SU-DHL-6 (cell line): ENCODE measurements at regions not wholly inside any gene's neighbourhood (a gene's known extent, or its start where the extent isn't known, plus 50 kb on each side); places are given as distances from the start of the nearest gene placed in this dataset.

ENCODE experiments used
- H2AFZ ChIP-seq: fragments of 200-600 bp; sonication (generic); 2 replicates; pipeline ENCODE4 v1.6.1; 2014; ENCODE audit warnings: low read depth, mild to moderate bottlenecking, moderate library complexity, mixed read lengths, antibody characterized with exemption, low read length; ENCODE audit not compliant: severe bottlenecking
- H3F3A ChIP-seq: fragments of 200-600 bp; shearing (Covaris generic); 2 replicates; pipeline ENCODE4 v1.6.0; 2016; ENCODE audit warnings: antibody characterized with exemption, mild to moderate bottlenecking; ENCODE audit not compliant: insufficient read depth
- H3K27ac ChIP-seq: fragments of 200-600 bp; sonication (generic); 2 replicates; pipeline ENCODE4 v1.5.1; 2016; ENCODE audit warnings: low read depth, mild to moderate bottlenecking, low read length, moderate library complexity, mixed read lengths
- H3K27me3 ChIP-seq: fragments of 200-600 bp; sonication (generic), shearing (Covaris generic); 2 replicates; pipeline ENCODE4 v1.6.0; 2014; ENCODE audit warnings: mild to moderate bottlenecking, low read length
- H3K36me3 ChIP-seq: fragments of 200-600 bp; sonication (generic); 2 replicates; pipeline ENCODE4 v1.6.1; 2014; ENCODE audit warnings: mild to moderate bottlenecking, low read length, mixed read lengths
- H3K4me2 ChIP-seq: fragments of 300-600, 200-600 bp; shearing (Covaris generic), sonication (generic); 2 replicates; pipeline ENCODE4 v1.6.0; 2014; ENCODE audit warnings: low read length, low read depth, mild to moderate bottlenecking; ENCODE audit not compliant: poor library complexity, severe bottlenecking
- H3K4me3 ChIP-seq: fragments of 200-600 bp; sonication (generic); 2 replicates; pipeline ENCODE4 v1.5.1; 2014; ENCODE audit warnings: antibody characterized with exemption, low read length, mild to moderate bottlenecking, mixed read lengths; ENCODE audit not compliant: insufficient read depth, poor library complexity, severe bottlenecking
- H3K79me2 ChIP-seq: fragments of 200-600 bp; sonication (generic); 2 replicates; pipeline ENCODE4 v1.6.1; 2014; ENCODE audit warnings: mild to moderate bottlenecking, low read length, moderate library complexity; ENCODE audit not compliant: insufficient read depth
- H3K9ac ChIP-seq: fragments of 200-600 bp; sonication (generic); 2 replicates; pipeline ENCODE4 v1.7.0; 2014; ENCODE audit warnings: mild to moderate bottlenecking, low read length
- H3K9me2 ChIP-seq: fragments of 200-600 bp; sonication (generic); replicated peaks from 2 replicates; pipeline ENCODE4 v1.6.1; 2014; ENCODE audit warnings: low read length; ENCODE audit not compliant: insufficient read depth
- H3K9me3 ChIP-seq: fragments of 200-600 bp; sonication (generic); 2 replicates; pipeline ENCODE4 v1.6.1; 2014; ENCODE audit warnings: low read length, mixed read lengths; ENCODE audit not compliant: insufficient read depth
- H4K20me1 ChIP-seq: fragments of 200-600 bp; sonication (generic); 2 replicates; pipeline ENCODE4 v1.6.1; 2014; ENCODE audit warnings: low read depth, mild to moderate bottlenecking, antibody characterized with exemption, low read length, moderate library complexity, mixed read lengths
- CTCF ChIP-seq: fragments of 200-600 bp; sonication (generic); IDR thresholded peaks from one replicate; pipeline ENCODE4 v1.5.1; 2017; ENCODE audit warnings: antibody characterized with exemption, mild to moderate bottlenecking, low read length, moderate library complexity; ENCODE audit not compliant: insufficient read depth, poor library complexity, severe bottlenecking
- EZH2phosphoT487 ChIP-seq: fragments of 200-600 bp; sonication (generic), shearing (Covaris generic); conservative IDR thresholded peaks from 2 replicates; pipeline ENCODE4 v1.6.1; 2018; ENCODE audit warnings: mild to moderate bottlenecking, antibody characterized with exemption, low read length, moderate library complexity, mixed read lengths

GRCh38 chr20:57107208-57107607, 159.2 kb downstream of the BMP7 start:
- H3K36me3 ChIP-seq: no peaks in the 10 kb centered on the region
- H2AFZ ChIP-seq: peak overlapping the region; percentile 97
- H3K9ac ChIP-seq: no peak overlapping the region
- no peaks in the 10 kb centered on the region for H3K9me3 ChIP-seq
- no peaks in the 10 kb centered on the region for H3K27me3 ChIP-seq
- H4K20me1 ChIP-seq: no peaks in the 10 kb centered on the region
- TF ChIP-seq CTCF (no peak), EZH2phosphoT487 (no peak)
- H3F3A ChIP-seq: no peaks in the 10 kb centered on the region
- no peak overlapping the region for H3K27ac ChIP-seq
- no peaks in the 10 kb centered on the region for H3K9me2 ChIP-seq
- no peak overlapping the region for H3K4me3 ChIP-seq
- H3K4me2 ChIP-seq: no peak overlapping the region
- H3K79me2 ChIP-seq: no peaks in the 10 kb centered on the region

GRCh38 chr20:57108218-57108617, 158.2 kb downstream of the BMP7 start:
- H3F3A ChIP-seq: no peaks in the 10 kb centered on the region
- no peak overlapping the region for H3K4me3 ChIP-seq
- no peaks in the 10 kb centered on the region for H3K9me3 ChIP-seq
- H3K36me3 ChIP-seq: no peaks in the 10 kb centered on the region
- H4K20me1 ChIP-seq: no peaks in the 10 kb centered on the region
- no peaks in the 10 kb centered on the region for H3K27me3 ChIP-seq
- H3K79me2 ChIP-seq: no peaks in the 10 kb centered on the region
- no peaks in the 10 kb centered on the region for H3K9me2 ChIP-seq
- H3K27ac ChIP-seq: no peak overlapping the region
- H2AFZ ChIP-seq: no peak overlapping the region
- no peak overlapping the region for H3K9ac ChIP-seq
- TF ChIP-seq CTCF (no peak), EZH2phosphoT487 (no peak)
- no peak overlapping the region for H3K4me2 ChIP-seq

- no peaks in the 10 kb centered on the region for H3K27me3 ChIP-seq
- H3K4me3 ChIP-seq: no peak overlapping the region
- H3K4me2 ChIP-seq: no peak overlapping the region
- no peaks in the 10 kb centered on the region for H3F3A ChIP-seq
- H3K9me3 ChIP-seq: no peaks in the 10 kb centered on the region
- H3K9ac ChIP-seq: no peak overlapping the region
- H3K36me3 ChIP-seq: no peaks in the 10 kb centered on the region
- no peaks in the 10 kb centered on the region for H3K79me2 ChIP-seq
- no peak overlapping the region for H2AFZ ChIP-seq
- no peaks in the 10 kb centered on the region for H4K20me1 ChIP-seq
- no peaks in the 10 kb centered on the region for H3K9me2 ChIP-seq
- TF ChIP-seq EZH2phosphoT487 (no peak), CTCF (no peak)
- no peak overlapping the region for H3K27ac ChIP-seq
Measured at GRCh38 chr20:57108742-57109570, 157.5 kb downstream of the BMP7 start.
